CD4-positive, alpha-beta memory T cell (primary cell): ENCODE measurements at regions not wholly inside any gene's neighbourhood (a gene's known extent, or its start where the extent isn't known, plus 50 kb on each side); places are given as distances from the start of the nearest gene placed in this dataset.

Source experiments
- CTCF ChIA-PET: fragments of 350-600 bp; sonication (Branson Sonifier 250); formaldehyde crosslinking; loops from one replicate; lab custom pipeline; 2021; ENCODE audit warnings: inconsistent platforms; ENCODE audit not compliant: partially characterized antibody; lab: Charles Lee
- POLR2A ChIA-PET: fragments of 350-600 bp; sonication (Branson Sonifier 250); formaldehyde crosslinking; loops from one replicate; lab custom pipeline; 2021; ENCODE audit not compliant: partially characterized antibody; lab: Charles Lee
- DNase-seq, 5 donors: peaks; one replicate each; pipeline versions ENCODE4 v3.0.0 to v3.0.0-alpha.2; 2020 to 2022; ENCODE audit warnings: mixed read lengths in 1 of 5
- H3K27ac ChIP-seq: one replicate; pipeline ENCODE4 v1.7.0; 2013; ENCODE audit warnings: low read depth, low read length
- H3K27me3 ChIP-seq: 2 replicates; pipeline ENCODE4 v1.7.0; 2013; ENCODE audit warnings: mild to moderate bottlenecking, low read length, moderate library complexity; ENCODE audit not compliant: insufficient read depth
- H3K36me3 ChIP-seq: 2 replicates; pipeline ENCODE4 v1.7.0; 2013; ENCODE audit warnings: mild to moderate bottlenecking, low read length, moderate library complexity; ENCODE audit not compliant: insufficient read depth
- H3K4me1 ChIP-seq: 2 replicates; pipeline ENCODE4 v1.7.0; 2013; ENCODE audit warnings: mild to moderate bottlenecking, low read length, moderate library complexity; ENCODE audit not compliant: insufficient read depth
- H3K4me3 ChIP-seq, 2 donors: one replicate each; pipeline ENCODE4 v1.7.0; 2013; ENCODE audit warnings: low read length in 2 of 2, mild to moderate bottlenecking in 1 of 2
- H3K9me3 ChIP-seq, 2 donors: one replicate each; pipeline ENCODE4 v1.7.0; 2013; ENCODE audit warnings: low read length in 2 of 2, control low read depth in 1 of 2; ENCODE audit not compliant: control insufficient read depth in 1 of 2
- H3K27ac Mint-ChIP-seq, 7 donors: one replicate each; pipeline ENCODE4 v1.8.0; 2020 to 2021; ENCODE audit warnings: mixed read lengths in 7 of 7, mild to moderate bottlenecking in 6 of 7, inconsistent platforms in 3 of 7, moderate library complexity in 3 of 7
- H3K27me3 Mint-ChIP-seq, 2 donors: one replicate each; pipeline ENCODE4 v1.8.0; 2020 to 2021; ENCODE audit warnings: mixed read lengths in 2 of 2
- H3K36me3 Mint-ChIP-seq, 2 donors: one replicate each; pipeline ENCODE4 v1.8.0; 2020 to 2021; ENCODE audit warnings: mixed read lengths in 2 of 2, inconsistent platforms in 1 of 2, mild to moderate bottlenecking in 1 of 2
- H3K4me1 Mint-ChIP-seq, 4 donors: one replicate each; pipeline ENCODE4 v1.8.0; 2020 to 2021; ENCODE audit warnings: mixed read lengths in 4 of 4, mild to moderate bottlenecking in 1 of 4
- H3K4me3 Mint-ChIP-seq, 8 donors: one replicate each; pipeline ENCODE4 v1.8.0; 2020 to 2021; ENCODE audit warnings: mixed read lengths in 8 of 8, mild to moderate bottlenecking in 7 of 8, moderate library complexity in 6 of 8, inconsistent platforms in 3 of 8
- H3K9me3 Mint-ChIP-seq, 8 donors: one replicate each; pipeline ENCODE4 v1.8.0; 2020 to 2021; ENCODE audit warnings: mixed read lengths in 8 of 8, mild to moderate bottlenecking in 5 of 8, inconsistent platforms in 3 of 8, moderate library complexity in 1 of 8
- intact Hi-C: fragments of 100-400 bp; cut with micrococcal nuclease; formaldehyde crosslinking; loops from one replicate; pipeline ENCODE4 v1.15.1; 2023

- H3K4me1 ChIP-seq, result no peaks in the 10 kb centered on the region
- H3K4me3 ChIP-seq, result no peak overlapping the region
- H3K36me3 Mint-ChIP-seq, result no peaks in the 10 kb centered on the region
- no peaks in the 10 kb centered on the region for H3K27me3 ChIP-seq
- no peak for DNase-seq
- peaks cover 0 to 1% (median 0%) of the 10 kb centered on the region in 8 donors for H3K9me3 Mint-ChIP-seq
- H3K27ac ChIP-seq, result no peak overlapping the region
- intact Hi-C loops, result no loop called here
- no peaks in the 10 kb centered on the region for H3K36me3 ChIP-seq
- no peak overlapping the region for H3K4me3 Mint-ChIP-seq
- no peak overlapping the region for H3K27ac Mint-ChIP-seq
- H3K4me1 Mint-ChIP-seq, result no peaks in the 10 kb centered on the region
- POLR2A ChIA-PET, result no interaction called here
- peaks cover 0 to 10% of the 10 kb centered on the region in 2 donors for H3K27me3 Mint-ChIP-seq
- CTCF ChIA-PET, result no interaction called here
- no peaks in the 10 kb centered on the region for H3K9me3 ChIP-seq
Observed at GRCh38 chr4:3823496-3824341, 57.5 kb downstream of the ADRA2C start.

GRCh38 chr4:3824521-3825270, 58.5 kb downstream of the ADRA2C start:
- DNase-seq, result no peak
- no peak overlapping the region for H3K27ac Mint-ChIP-seq
- H3K9me3 Mint-ChIP-seq, result peaks cover 0 to 1% (median 0%) of the 10 kb centered on the region in 8 donors
- Histone ChIP-seq H3K4me1 (no peaks in the 10 kb centered on the region), H3K27ac (no peak overlapping the region), H3K4me3 (no peak overlapping the region), H3K36me3 (no peaks in the 10 kb centered on the region), H3K9me3 (no peaks in the 10 kb centered on the region), H3K27me3 (no peaks in the 10 kb centered on the region)
- H3K36me3 Mint-ChIP-seq, result no peaks in the 10 kb centered on the region
- CTCF ChIA-PET, result no interaction called here
- no peaks in the 10 kb centered on the region for H3K4me1 Mint-ChIP-seq
- intact Hi-C loops, result no loop called here
- peaks cover 0 to 12% of the 10 kb centered on the region in 2 donors for H3K27me3 Mint-ChIP-seq
- POLR2A ChIA-PET, result no interaction called here
- H3K4me3 Mint-ChIP-seq, result no peak overlapping the region

GRCh38 chr4:3825530-3825929, 59.3 kb downstream of the ADRA2C start:
- Mint-ChIP-seq H3K4me3 (no peak overlapping the region), H3K9me3 (peaks cover 0 to 1% (median 0%) of the 10 kb centered on the region in 8 donors), H3K27me3 (peaks cover 0 to 10% of the 10 kb centered on the region in 2 donors), H3K36me3 (no peaks in the 10 kb centered on the region), H3K4me1 (no peaks in the 10 kb centered on the region), H3K27ac (no peak overlapping the region)
- DNase-seq, result no peak
- Histone ChIP-seq H3K36me3 (no peaks in the 10 kb centered on the region), H3K4me1 (no peaks in the 10 kb centered on the region), H3K9me3 (no peaks in the 10 kb centered on the region), H3K27ac (no peak overlapping the region), H3K4me3 (no peak overlapping the region), H3K27me3 (no peaks in the 10 kb centered on the region)
- intact Hi-C loops, result no loop called here
- ChIA-PET POLR2A (no interaction called here), CTCF (no interaction called here)

GRCh38 chr4:3826247-3827172, 60.3 kb downstream of the ADRA2C start:
- H3K4me3 ChIP-seq, result no peak overlapping the region
- CTCF ChIA-PET, result no interaction called here
- Mint-ChIP-seq H3K4me3 (no peak overlapping the region), H3K27me3 (peaks cover 0 to 10% of the 10 kb centered on the region in 2 donors), H3K36me3 (no peaks in the 10 kb centered on the region), H3K9me3 (peaks cover 0 to 1% (median 0%) of the 10 kb centered on the region in 8 donors), H3K27ac (no peak overlapping the region), H3K4me1 (no peaks in the 10 kb centered on the region)
- intact Hi-C loops, result no loop called here
- POLR2A ChIA-PET, result no interaction called here
- no peaks in the 10 kb centered on the region for H3K36me3 ChIP-seq
- no peaks in the 10 kb centered on the region for H3K4me1 ChIP-seq
- no peak for DNase-seq
- no peaks in the 10 kb centered on the region for H3K9me3 ChIP-seq
- H3K27ac ChIP-seq, result no peak overlapping the region
- no peaks in the 10 kb centered on the region for H3K27me3 ChIP-seq

GRCh38 chr4:3827616-3828492, 61.7 kb downstream of the ADRA2C start:
- Mint-ChIP-seq H3K4me1 (no peaks in the 10 kb centered on the region), H3K9me3 (peaks cover 0 to 1% (median 0%) of the 10 kb centered on the region in 8 donors), H3K27me3 (peaks cover 0 to 10% of the 10 kb centered on the region in 2 donors), H3K4me3 (no peak overlapping the region), H3K36me3 (no peaks in the 10 kb centered on the region), H3K27ac (no peak overlapping the region)
- intact Hi-C loops, result no loop called here
- ChIA-PET POLR2A (no interaction called here), CTCF (interaction anchor here (0.7 kb wide), 1 partner anchor 52 kb away, joined by 3 read pairs; no protein-coding TSS in a partner anchor)
- no peaks in the 10 kb centered on the region for H3K9me3 ChIP-seq
- DNase-seq, result no peak
- H3K36me3 ChIP-seq, result no peaks in the 10 kb centered on the region
- no peaks in the 10 kb centered on the region for H3K4me1 ChIP-seq
- H3K27me3 ChIP-seq, result no peaks in the 10 kb centered on the region
- H3K4me3 ChIP-seq, result no peak overlapping the region
- H3K27ac ChIP-seq, result no peak overlapping the region

- Mint-ChIP-seq H3K36me3 (no peaks in the 10 kb centered on the region), H3K4me1 (no peaks in the 10 kb centered on the region), H3K27ac (no peak overlapping the region), H3K4me3 (no peak overlapping the region), H3K27me3 (peaks cover 0 to 10% of the 10 kb centered on the region in 2 donors), H3K9me3 (peaks cover 0 to 1% (median 0%) of the 10 kb centered on the region in 8 donors)
- Histone ChIP-seq H3K27ac (no peak overlapping the region), H3K4me3 (no peak overlapping the region), H3K9me3 (no peaks in the 10 kb centered on the region), H3K4me1 (no peaks in the 10 kb centered on the region), H3K27me3 (no peaks in the 10 kb centered on the region), H3K36me3 (no peaks in the 10 kb centered on the region)
- ChIA-PET POLR2A (no interaction called here), CTCF (no interaction called here)
- no peak for DNase-seq
- intact Hi-C loops, result no loop called here
Observed at GRCh38 chr4:3828546-3828945, 62.4 kb downstream of the ADRA2C start.
